ENCODE measurements at regions not wholly inside any gene's neighbourhood (a gene's known extent, or its start where the extent isn't known, plus 50 kb on each side); places are given as distances from the start of the nearest gene placed in this dataset.

DNA sequence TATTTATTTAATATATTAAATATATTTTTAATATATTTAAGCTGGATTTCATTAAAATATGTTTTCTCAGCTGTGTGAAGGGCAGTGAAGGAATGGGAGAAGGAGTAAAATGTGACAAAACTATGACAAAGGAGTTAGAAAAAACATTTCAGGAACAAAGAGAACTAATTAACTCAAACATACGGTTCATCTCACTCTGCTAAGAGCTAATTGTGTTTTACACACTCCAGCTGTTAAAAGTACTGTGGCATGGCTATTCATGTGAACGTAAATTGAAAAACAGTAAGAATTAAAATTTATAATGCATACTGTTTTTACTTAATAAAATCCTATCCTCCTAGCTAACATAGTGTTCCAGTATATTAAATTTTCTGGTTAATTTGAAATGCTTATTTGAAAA lies 262.5 kb upstream of the GNAI1 start:
- DNase-seq (ENCODE audit: low spot score), result no peak

DNA sequence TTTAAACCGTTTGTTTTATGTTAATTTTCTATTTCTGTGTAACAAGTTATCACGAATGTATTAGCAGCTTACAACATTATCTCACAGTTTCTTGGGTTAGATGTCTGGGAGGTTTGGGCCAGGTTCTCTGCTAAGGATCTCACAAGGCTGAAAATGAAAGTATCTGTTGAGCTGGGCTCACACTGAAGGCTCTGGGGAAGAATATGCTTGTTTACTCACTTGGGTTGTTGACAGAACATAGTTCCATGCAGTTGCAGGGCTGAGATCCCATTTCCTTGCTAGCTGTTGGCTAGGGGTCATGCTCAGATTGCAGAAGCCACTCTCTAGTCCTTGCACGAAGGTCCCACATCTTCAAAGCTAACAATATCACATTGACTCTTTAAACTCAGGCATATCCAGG lies 266.6 kb upstream of the GNAI1 start:
- DNase-seq (ENCODE audit: low spot score), result no peak

DNA sequence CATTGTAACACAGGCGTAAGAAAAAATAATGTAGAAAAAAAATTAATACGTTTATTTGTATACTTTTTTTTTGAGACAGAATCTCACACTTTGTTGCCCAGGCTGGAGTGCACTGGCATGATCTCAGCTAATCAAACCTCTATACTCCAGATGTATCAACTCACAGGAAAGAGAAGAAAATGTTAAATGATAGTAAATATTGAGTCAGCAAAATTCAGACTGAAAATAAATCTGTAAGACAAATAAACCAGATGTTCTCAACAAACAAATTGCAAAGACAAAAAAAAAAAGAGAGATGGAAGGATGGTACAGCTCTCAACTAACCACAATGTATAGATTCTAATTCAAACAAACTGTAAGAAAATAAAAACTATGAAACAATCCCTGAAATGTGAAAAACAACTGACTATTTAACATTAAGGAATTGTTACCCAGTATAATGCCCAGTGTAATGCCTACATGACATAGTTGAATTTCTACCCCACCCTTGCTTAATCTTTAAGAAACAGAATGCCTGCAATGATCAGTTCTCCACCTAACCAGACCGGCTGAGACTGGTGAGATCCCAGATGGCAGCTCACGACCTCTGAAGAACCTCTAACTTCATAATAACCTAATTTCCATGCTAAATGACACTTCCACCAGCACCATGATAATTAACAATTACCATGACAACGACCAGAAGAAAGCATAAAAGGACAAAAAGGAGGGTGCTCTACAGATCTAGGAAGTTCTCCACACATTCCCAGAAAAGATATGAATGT lies 272.0 kb upstream of the GNAI1 start:
- no peak for DNase-seq (ENCODE audit: low spot score)

DNA sequence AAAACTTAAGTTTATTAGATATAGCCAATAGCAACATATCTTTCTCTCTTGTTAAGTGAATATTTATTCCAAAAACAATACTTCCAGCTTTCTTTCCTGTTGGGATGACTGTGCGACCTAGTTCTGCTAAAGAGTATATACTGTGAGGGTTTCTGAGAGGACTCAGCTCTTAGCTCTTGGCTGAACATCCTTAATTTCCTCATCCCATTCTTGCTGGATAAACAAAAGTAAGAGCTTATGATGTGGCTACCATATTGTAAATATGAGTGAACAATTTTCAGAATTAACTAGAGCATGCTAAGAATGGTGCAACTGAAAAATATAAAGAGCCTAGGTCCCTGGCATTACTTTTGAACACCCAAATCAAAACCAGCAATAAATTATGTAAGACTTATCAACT lies 279.5 kb upstream of the GNAI1 start:
- no peak for DNase-seq (ENCODE audit: low spot score)

DNA sequence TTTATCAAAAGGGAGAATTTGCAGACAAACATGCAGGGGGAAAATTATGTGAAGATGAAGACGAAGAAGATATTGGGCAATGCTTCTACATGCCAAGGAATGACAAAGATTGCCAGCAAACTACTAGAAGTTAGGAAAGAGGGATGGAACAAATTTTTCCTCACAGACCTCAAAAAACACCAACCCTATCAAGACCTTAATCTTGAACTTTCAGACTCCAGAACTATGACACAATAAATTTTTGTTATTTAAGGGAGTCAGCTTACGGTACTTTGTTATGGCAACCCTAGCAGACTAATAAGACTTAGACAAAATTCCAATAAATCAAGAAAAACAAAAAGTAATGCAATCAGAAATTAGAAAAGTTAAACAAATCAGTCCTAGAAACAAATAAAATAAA lies 280.0 kb upstream of the GNAI1 start:
- no peak for DNase-seq (ENCODE audit: low spot score)

DNA sequence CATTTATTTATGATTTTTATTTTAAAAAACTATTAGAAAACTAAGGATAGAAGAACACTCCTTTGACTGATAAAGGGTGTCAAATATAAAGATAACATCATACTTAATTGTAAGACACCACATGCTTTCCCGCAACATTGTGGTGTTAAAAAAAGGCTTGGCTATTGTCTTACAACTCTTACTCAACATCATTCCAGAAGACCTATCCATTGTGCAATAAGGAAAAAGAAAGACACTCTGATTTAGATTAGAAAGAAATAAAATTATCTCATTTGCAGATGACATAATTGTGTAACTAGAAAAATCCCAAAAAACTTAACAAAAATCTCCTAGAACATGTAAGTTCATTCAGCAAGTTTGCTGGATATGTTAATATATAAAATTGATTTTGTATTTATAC lies 296.7 kb upstream of the GNAI1 start:
- no peak for DNase-seq (ENCODE audit: low spot score)

DNA sequence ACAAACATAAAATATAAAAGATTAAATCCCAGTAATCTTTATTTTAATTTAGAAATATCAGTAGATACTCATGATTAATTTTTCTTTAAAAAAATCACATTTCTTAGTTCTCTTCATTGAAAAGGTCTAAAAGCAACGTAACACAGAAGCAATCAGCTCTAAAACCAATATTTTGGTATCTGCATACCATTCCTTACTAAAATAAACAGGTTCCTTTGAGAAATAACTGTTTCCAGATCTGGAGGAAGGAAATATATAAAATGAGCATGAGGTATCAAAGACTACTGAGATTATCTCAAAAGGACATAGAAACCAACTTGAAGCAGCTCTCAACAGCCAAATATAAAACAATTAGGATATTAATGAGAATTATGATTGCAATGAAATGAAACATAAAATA lies 301.0 kb upstream of the GNAI1 start:
- no peak for DNase-seq (ENCODE audit: low spot score)

DNA sequence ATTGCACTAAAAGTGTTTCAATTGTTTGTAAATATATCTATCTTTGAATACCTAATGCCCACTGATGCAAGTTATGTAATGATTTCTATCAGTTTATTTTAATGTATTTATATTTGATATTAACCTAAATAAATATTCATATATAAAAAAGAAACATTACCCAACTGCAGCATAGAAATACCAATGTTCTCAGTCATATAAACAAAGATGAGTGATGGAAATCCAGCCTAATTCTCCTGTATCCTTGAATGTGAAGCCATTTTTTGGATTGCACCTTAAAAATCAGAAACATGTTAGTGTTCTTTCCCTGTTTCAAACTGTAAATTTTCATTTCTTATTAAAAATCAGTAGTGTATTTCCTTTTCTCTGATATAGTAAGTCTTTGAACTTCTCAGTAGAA lies 305.8 kb upstream of the GNAI1 start:
- no peak for DNase-seq (ENCODE audit: low spot score)

DNA sequence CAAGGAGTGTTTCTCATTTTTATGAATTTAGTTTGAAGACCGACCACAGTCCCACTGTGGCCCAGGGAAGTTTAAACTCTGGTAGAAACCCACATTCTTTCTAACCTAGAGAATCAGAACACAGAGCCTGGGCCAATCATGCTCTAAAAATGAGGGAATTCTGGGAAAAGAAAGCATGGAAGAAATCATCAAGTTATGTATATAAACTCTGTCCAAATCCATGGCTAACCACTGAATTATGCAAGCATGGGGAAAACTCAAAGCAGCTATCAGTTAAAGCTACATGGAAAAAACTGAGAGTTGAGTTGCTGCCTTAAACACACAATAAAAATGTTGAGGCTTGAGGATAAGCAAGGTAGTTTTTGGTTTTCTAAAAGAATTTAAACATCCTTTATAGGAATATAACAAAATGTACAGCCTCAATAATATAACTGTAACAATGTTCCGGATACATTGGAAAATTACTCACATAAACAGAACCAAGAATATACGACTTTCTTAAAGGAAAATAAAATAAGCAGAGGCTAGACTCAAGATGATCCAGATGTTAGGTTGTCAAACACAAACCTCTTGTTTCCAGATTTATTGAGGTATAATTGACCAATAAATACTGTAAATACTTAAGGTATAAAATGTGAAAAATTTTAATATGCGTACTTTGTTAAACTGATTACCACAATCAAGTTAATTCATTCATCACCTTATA lies 311.2 kb upstream of the GNAI1 start:
- no peak for DNase-seq (ENCODE audit: low spot score)

DNA sequence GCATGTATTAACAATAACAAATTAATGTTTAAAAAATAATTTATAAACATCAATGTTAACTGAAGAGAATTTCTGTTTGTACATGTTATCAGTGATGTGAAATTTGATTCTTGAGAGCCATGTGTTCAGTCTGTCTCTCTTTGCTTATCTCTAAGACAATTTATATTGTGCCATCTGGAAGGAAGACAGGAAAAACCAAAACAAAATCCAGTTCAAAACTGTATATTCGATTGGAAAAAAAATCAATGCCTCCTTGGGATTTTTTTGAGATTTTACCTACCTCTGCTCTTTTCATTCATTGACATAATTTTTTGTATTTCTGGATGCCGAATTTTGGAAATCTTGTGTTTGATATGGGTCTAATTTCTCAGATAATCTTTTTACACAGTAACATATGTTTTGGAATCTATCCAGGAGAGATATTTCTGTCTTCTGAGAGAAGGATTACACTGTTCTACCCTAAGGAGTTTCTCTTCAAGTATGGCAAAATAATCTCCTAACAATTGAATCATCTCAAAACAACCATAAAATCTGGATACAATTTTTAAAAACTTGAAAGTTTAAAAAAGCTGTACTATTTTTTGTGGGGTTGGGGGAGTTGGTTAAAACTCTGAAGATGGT lies 311.9 kb upstream of the GNAI1 start:
- no peak for DNase-seq (ENCODE audit: low spot score)

DNA sequence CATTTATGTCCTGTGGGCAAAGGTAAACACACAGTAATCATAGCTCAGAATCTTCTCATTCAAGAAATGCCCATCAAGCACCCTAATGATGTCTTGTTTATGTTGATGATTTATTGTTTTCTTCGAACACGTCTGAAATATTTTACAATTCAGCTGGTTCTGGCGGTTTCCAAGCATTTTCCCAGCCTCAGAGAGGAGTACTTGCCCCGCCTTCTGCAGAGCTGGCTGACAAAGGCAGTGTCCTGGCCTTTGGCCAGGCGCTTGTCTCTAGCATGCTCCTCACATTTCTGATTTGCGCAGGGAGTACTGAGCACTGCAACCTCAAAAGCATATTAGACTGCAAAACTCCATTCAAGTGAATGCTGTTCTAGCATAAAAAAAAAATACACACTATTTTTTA lies 314.2 kb upstream of the GNAI1 start:
- DNase-seq (ENCODE audit: low spot score), result no peak

DNA sequence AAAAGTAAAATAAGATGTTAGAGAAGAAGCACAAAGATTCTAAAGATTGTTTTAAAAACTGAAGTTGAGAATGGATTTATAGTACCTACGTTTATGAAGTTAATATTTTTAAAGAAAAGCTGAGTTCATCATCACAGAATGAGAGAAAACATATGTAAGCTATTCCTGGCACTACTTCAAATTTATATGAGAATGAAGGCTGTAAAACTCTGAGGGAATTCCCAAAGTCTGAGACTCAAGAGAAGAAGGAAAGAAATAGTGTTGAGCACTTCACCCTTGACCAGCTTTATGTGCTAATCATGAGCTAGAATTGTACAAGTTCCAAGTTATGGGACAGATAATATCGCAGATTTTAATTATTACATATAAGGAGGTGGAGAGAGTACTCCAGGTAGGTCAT lies 323.7 kb upstream of the GNAI1 start:
- DNase-seq (ENCODE audit: low spot score), result no peak

DNA sequence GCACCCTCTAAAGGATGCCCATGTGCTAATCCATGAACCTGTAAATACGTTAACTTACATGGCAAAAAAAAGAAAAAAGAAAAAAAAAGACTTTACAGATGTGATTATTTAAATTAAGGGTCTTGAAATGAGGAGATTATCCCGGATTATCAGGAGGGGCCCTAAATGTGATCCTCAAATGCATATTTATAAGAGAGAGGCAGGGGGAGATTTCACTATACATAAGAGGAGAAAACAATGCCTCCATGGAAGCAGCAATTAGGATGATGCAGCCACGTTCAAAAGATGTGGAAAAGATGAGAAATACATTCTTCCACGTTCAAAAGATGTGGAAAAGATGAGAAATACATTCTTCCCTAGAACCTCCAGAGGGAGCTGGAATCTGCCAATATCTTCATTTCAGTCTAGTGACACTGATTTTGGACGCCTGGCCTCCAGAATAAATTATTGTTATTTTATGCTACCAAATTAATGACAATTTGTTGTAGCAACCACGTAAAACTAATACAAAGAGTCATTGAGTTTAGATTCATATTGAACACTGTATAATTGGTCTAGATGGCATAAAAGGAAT lies 328.4 kb upstream of the GNAI1 start:
- DNase-seq (ENCODE audit: low spot score), result no peak

DNA sequence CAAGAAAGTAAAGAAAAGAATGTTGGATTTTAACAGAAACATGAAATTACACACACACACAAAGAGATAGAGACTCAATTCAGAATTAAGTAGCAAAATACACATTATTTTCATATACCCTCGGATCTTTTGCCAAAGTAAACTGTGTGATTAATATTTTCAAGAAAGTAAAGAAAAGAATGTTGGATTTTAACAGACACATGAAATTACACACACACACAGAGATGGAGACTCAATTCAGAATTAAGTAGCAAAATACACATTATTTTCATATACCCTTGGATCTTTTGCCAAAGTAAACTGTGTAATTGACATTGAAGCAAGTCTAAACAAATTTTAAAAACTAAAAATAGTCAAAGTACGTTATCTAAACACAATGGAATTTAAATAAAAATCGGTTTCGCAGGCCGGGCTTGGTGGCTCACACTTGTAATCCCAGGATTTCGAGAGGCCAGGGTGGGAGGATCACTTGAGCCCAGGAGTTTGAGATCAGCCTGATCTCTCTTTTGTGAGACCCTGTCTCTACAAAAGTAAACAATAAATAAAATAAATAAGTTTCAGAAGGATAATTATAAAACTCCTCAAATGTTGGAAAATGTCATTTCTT lies 337.3 kb upstream of the MAGI2 start:
- no peak for DNase-seq (ENCODE audit: low spot score)

DNA sequence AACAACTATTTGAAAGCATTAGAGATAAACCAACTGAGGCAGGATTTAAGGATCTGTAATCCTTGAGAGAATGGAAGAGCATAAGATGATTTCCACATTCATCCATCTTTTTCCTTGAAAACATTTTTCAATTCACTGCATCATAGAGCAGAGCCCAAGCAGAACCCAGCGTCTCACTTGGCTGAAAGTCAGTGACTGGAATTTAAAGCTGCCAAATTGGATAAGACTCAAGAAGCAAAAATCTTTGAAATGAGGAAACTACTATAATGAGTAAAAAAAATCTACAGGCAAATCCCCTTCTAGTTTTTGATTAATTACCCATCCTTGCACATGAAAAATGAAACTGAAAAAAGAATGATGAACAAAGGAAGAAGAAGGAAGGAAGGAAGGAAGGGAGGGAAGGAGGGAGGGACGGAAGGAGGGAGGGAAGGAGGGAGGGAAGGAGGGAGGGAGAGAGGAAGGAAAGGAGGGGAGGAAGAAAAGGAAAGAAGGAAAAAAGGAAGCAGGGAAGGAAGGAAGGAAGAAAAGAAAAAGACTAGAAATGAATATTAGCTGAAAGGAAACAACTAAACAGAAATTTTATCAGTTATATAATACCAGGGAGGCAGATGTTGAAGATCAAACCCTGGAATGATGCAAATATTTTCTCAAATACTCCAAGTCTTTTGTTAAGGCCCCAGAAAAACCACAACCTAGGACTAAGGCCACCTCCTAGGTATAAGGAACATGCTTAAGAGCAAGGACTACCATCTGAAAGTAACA lies 336.3 kb upstream of the MAGI2 start:
- DNase-seq (ENCODE audit: low spot score), result no peak

DNA sequence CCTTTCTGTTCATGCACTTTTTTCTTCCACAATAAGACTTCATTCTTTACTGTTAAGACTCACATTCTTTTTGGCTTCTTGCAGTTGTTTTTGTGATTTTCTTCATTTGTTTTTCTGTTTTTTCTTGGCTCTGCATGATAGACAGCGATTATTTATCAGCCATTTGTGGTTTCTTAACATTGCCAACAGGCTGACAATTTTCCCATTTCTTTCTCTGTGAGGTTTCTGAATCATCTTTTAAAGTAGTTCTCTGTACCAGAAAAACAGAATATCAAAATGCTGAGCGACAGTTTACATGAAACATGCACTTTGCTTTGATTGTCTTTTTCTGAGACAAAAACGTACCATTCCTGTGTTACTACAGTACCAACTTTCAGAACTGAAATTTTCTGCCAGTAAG lies 334.2 kb upstream of the MAGI2 start:
- DNase-seq (ENCODE audit: low spot score), result no peak

DNA sequence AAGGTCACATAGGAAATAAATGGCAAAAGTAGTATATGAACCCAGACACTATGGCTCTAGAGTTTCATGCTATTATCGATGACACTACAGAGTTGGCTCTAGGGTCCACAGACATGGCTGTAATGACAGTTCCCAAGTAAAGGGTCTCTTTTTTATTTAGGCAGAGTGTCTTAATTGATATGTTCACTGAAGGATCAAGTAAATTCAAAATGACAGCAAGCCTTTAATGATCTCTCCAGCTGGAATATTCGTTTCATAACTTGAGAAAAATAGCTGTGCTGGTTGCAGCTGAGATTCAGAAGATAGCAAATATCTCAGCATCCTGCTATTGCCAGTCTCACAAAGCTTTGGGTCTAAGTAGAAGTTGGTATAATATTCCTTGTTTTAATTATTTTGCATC lies 333.6 kb upstream of the MAGI2 start:
- no peak for DNase-seq (ENCODE audit: low spot score)

DNA sequence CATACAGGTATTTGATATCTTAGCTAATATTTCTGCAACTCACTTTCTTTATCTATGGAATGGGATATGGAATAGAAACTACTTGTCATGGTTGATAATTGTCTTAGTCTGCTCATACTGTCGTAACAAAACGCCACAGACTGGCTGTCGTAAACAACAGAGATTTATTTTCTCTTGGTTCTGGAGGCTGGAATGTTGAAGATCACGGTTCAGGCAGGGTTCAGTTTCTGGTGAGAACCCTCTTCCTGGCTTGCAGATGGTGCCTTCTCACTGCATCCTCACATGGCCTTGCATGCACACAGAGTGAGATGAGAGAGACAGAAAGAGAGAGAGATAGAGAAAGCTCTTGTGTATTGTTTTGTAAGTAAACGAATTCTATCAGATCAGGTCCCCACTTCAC lies 332.7 kb upstream of the MAGI2 start:
- no peak for DNase-seq (ENCODE audit: low spot score)

DNA sequence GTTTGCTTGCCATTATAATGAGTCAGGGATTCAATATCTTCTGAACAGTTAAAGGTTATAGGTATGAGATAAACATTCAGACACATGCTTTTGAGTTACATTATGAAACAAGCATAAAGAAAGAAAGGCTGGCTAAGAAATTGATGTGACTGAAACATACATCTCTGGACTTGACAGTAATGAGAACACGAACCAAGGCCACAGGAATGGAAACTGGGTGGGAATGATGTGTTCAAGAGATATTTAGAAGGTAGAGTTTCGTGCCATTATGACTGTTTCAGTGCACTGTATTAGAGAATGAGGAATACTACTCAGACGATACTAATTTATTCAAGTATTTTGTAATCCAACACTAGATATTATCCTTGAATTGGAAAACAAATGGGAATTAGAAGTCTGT lies 332.1 kb upstream of the MAGI2 start:
- no peak for DNase-seq (ENCODE audit: low spot score)

DNA sequence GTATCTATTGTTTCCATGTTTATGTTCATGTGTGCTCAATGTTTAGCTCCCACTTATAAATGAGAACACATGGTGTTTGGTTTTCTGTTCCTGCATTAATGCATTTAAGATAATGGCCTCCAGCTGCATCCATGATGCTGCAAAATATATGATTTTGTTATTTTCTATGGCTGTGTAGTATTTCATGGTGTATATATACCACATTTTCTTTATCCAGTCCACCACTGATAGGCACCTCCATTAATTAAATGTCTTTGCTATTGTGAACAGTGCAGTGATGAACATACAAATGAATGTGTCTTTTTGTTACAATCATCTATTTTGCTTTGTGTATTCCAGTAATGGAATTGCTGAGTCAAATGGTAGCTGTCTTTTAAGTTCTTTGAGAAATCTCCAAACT lies 329.4 kb upstream of the MAGI2 start:
- DNase-seq (ENCODE audit: low spot score), result no peak

DNA sequence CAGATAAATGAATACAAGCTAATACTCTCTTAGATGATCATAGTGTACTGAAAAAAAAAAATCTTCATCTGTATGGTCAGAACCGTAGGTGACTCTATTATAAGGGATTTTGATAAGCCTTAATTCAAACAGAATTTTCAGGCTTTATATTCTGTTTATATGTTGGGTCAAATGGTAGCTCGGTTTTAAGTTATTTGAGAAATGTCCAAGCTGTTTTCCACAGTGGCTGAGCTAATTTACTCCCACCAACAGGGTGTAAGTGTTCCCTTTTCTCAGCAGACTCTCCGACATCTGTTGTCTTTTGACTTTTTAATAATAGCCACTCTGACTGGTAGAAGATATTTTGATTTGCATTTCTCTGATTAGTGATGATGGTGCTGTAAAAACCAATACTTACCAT lies 328.8 kb upstream of the MAGI2 start:
- no peak for DNase-seq (ENCODE audit: low spot score)

DNA sequence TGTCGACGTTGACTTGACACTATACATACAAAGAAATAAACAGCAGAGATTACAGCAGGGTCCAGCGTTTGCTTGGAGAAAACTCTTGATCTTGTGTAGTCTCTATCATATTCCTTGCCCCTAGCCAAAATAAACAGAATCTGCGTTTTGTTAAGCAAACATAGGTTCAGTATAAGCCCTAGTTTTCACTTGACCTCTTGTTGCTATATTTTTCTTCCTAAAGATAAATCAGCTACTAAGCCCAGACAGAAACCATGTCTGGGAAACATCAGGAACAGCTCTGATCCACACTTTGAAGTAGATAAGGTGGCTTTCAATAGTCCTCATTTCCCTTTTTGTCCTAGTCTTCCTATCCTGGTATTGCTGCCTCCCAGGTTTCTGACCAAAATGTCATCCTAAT lies 328.2 kb upstream of the MAGI2 start:
- DNase-seq (ENCODE audit: low spot score), result no peak
